AG04449 (cell line): ENCODE measurements at regions not wholly inside any gene's neighbourhood (a gene's known extent, or its start where the extent isn't known, plus 50 kb on each side); places are given as distances from the start of the nearest gene placed in this dataset.
"Not testable (repeated sequence)": the region's sequence is repeated elsewhere in the genome, so short reads cannot be mapped to it uniquely, and the experiment has no call there.

Experiments used
- CTCF ChIA-PET: fragments of 350-600 bp; formaldehyde crosslinking; extraction: SDS; loops from one replicate; lab custom pipeline; 2021; ENCODE audit warnings: antibody characterized with exemption; lab: Yijun Ruan, JAX
- POLR2A ChIA-PET: fragments of 400-600, 350-600 bp; formaldehyde crosslinking; extraction: SDS; loops from one replicate; lab custom pipeline; 2020; ENCODE audit warnings: antibody characterized with exemption, inconsistent platforms; lab: Yijun Ruan, JAX
- DNase-seq: peaks from one replicate; pipeline ENCODE4 v3.0.0-alpha.2; 2010; ENCODE audit warnings: low read depth, low spot score
- H3K4me3 ChIP-seq: 2 replicates; pipeline ENCODE4 v1.5.1; 2011; ENCODE audit warnings: low read depth, mild to moderate bottlenecking, control low read depth, low read length
- TF ChIP-seq, protein P1 (sequence below): IDR thresholded peaks from one replicate; pipeline ENCODE4 v1.5.1; 2011; ENCODE audit warnings: mild to moderate bottlenecking, moderate library complexity, low read length, control low read depth, inconsistent platforms; ENCODE audit not compliant: insufficient read depth; ENCODE audit errors: missing control alignments

DNA sequence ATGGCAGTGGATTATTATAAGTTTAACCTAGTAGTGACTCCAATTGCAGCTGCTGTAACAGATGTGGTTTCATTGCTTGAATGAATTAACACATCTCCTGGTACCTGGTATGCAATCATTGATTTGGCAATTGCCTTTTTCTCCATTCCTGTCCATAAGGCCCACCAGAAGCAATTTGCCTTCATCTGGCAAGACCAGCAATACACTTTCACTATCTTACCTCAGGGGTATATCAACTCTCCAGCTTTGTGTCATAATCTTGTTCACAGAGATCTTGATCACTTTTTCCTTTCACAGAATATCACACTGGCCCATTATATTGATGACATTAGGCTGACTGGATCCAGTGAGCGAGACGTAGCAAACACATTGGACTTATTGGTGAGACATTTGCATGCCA, 128.7 kb upstream of the ZC3H12C start:
- ChIA-PET CTCF (no interaction called here), POLR2A (no interaction called here)
- TF ChIP-seq, protein P1, sequence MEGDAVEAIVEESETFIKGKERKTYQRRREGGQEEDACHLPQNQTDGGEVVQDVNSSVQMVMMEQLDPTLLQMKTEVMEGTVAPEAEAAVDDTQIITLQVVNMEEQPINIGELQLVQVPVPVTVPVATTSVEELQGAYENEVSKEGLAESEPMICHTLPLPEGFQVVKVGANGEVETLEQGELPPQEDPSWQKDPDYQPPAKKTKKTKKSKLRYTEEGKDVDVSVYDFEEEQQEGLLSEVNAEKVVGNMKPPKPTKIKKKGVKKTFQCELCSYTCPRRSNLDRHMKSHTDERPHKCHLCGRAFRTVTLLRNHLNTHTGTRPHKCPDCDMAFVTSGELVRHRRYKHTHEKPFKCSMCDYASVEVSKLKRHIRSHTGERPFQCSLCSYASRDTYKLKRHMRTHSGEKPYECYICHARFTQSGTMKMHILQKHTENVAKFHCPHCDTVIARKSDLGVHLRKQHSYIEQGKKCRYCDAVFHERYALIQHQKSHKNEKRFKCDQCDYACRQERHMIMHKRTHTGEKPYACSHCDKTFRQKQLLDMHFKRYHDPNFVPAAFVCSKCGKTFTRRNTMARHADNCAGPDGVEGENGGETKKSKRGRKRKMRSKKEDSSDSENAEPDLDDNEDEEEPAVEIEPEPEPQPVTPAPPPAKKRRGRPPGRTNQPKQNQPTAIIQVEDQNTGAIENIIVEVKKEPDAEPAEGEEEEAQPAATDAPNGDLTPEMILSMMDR, result no peak
- no peak overlapping the region for H3K4me3 ChIP-seq
- no peak for DNase-seq

DNA sequence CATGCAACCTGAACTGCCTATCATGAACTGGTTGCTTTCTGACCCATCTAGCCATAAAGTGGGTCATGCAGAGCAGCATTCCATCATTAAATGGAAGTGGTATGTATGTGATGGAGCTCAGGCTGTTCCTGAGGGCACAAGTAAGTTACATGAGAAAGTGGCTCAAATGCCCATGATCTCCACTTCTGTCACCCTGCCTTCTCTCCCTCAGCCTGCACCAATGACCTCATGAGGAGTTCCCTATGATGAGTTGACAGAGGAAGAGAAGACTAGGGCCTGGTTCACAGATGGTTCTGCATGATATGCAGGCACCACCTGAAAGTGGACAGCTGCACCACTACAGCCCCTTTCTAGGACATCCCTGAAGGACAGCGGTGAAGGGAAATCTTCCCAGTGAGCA, 127.7 kb upstream of the ZC3H12C start:
- DNase-seq, POLR2A ChIA-PET, H3K4me3 ChIP-seq: not testable (repeated sequence)
- CTCF ChIA-PET, result interaction anchor here (1.3 kb wide), 1 partner anchor 26 kb away, joined by 3 read pairs; no protein-coding TSS in a partner anchor

DNA sequence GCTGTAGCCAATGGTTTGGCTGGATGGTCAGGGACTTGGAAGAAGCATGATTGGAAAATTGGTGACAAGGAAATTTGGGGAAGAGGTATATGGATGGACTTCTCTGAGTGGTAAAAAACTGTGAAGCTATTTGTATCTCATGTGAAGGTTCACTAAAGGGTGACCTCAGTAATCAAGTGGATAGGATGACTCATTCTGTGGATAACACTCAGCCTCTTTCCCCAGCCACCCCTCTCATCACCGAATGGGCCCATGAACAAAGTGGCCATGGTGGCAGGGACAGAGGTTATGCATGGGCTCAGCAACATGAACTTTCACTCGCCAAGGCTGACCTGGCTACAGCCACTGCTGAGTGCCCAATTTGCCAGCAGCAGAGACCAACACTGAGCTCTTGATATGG, 127.3 kb upstream of the ZC3H12C start:
- DNase-seq, POLR2A ChIA-PET, H3K4me3 ChIP-seq: not testable (repeated sequence)
- CTCF ChIA-PET, result interaction anchor here (1.3 kb wide), 1 partner anchor 27 kb away, joined by 3 read pairs; no protein-coding TSS in a partner anchor

DNA sequence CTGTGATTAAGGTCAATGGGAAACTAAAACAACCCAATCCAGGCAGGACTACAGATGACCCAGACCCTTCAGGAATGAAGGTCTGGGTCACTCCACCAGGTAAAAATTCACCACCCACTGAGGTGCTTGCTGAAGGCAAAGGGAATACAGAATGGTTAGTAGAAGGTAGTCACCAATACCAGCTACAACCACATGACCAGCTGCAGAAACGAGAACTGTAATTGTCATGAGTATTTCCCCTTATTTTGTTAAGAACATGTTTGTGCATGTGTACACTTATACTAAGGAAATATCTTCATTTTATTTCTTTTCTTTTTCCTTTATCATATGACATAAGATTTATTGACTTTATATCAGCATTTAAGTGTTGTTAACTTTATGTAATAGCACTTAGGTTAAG, 126.1 kb upstream of the ZC3H12C start:
- POLR2A ChIA-PET, CTCF ChIA-PET, H3K4me3 ChIP-seq, DNase-seq: not testable (repeated sequence)

DNA sequence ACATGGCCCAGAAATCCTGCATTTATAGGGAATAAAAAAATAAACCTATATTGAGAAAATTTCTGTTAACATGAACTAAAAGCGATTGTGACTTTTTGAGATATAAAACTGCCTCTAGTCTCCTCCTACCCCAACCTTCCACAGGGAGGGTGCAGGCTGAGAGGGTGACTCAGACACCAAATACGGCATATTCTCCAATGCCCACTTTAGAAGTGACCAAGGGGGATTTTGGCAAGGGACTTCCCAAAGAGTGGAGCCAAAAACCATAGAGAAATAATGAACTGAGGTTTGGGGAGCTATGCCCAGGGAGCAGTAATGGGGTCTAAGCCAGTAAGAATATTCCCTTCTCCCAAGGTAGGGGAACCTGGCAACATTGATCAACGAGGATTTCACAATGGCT, 124.9 kb upstream of the ZC3H12C start:
- CTCF ChIA-PET, result no interaction called here

DNA sequence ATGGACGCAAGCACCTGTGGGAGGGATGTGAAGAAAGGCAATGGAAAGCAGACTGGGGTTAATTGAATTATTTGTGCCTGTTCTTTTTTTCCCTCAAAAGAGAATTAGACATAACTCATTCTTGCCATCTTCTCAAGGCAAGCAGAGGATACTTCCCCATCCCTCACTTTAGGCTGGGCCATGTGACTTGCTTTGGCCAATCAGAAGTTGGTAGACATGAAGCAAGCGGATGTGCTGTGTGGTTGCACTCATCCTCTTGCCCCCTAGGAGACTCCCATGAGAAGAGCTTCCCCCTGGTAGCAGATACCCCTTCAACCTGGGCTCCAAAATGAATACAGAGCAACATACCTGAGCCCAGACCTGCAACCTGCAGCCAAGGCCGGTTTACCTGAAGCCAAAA, 124.4 kb upstream of the ZC3H12C start:
- CTCF ChIA-PET, result no interaction called here
- H3K4me3 ChIP-seq, result no peak overlapping the region
- TF ChIP-seq, protein P1, result no peak
- POLR2A ChIA-PET, result no interaction called here
- DNase-seq, result no peak

More for the DNA sequence above, 124.9 kb upstream of the ZC3H12C start:
- no peak for DNase-seq
- H3K4me3 ChIP-seq, result no peak overlapping the region
- POLR2A ChIA-PET, result no interaction called here
- TF ChIP-seq, protein P1, result no peak

DNA sequence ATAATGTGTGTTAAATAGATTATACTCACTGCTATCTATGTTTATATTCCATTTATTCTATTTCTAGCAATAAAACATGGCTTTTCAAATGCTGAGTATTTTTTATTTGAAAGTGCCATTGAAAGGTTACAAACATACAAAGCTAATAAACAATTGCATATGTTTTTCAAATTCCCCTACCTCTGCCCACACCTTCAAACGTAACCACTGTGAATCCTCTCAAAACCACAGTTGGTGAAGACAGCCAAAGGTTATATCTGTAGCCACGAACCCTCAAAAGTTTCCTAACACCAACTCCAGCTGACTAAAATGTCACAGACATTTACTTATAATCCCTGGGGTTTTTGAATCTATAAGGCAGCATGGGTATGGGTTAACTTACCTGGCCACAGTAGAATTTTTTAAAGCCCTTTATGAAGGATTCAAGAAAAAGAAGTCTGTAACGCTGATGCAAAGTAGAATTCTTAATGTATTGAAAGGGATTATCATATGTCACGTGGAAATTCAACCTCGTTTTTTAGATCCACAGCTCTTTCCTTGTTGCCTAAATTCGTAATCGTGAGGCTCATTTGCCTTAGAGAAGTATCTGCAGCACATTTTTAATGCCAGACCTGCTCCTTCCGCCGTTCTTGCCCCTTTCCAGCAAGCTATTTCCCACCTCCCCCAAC, 122.5 kb upstream of the ZC3H12C start:
- ChIA-PET POLR2A (no interaction called here), CTCF (interaction anchor here (0.9 to 1.0 kb wide), 2 partner anchors 31 to 459 kb away, joined by 3 read pairs; partner anchors contain the start of gene FDX1)
- DNase-seq, result no peak
- H3K4me3 ChIP-seq, result no peak overlapping the region
- TF ChIP-seq, protein P1, result no peak

DNA sequence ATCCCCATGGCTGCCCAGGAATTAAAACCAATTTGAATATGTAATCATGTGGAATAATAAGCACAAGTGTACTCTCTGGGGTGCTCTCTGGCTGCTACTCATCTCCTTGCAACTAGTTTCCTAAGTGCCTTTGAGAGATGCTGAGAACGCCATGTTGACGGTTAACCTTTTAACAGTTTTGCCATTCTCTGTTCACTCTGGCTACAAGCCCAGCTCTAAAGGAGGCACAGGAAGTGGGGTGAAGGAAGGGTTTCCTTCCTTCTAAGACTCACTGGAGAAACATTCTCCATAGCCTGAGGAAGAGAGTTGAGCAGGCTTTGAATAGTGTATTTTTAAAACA, 122.0 kb upstream of the ZC3H12C start:
- TF ChIP-seq, protein P1, result no peak
- no peak overlapping the region for H3K4me3 ChIP-seq
- ChIA-PET POLR2A (no interaction called here), CTCF (interaction anchor here (0.9 to 1.0 kb wide), 2 partner anchors 32 to 458 kb away, joined by 3 read pairs; partner anchors contain the start of gene FDX1)
- peak; percentile 14 for DNase-seq
